Kidney (tissue), 13 donors: ENCODE measurements at regions not wholly inside any gene's neighbourhood (a gene's known extent, or its start where the extent isn't known, plus 50 kb on each side); places are given as distances from the start of the nearest gene placed in this dataset.

Source experiments
- DNase-seq, 5 donors: peaks; one replicate each; pipeline ENCODE4 v3.0.0-alpha.2; 2013 to 2020
- FAIRE-seq: peaks from 2 replicates; lab custom pipeline; 2012; peaks lifted over from hg19 to GRCh38; lab: Jason Lieb, UNC
- H3K27ac ChIP-seq, 2 donors: one replicate each; pipeline ENCODE4 v1.7.0; 2013; ENCODE audit warnings: low read depth in 2 of 2, low read length in 2 of 2, inconsistent platforms in 1 of 2
- H3K27me3 ChIP-seq: one replicate; pipeline ENCODE4 v1.7.1; 2013; ENCODE audit warnings: low read length, inconsistent platforms; ENCODE audit not compliant: control insufficient read depth, insufficient read depth
- H3K36me3 ChIP-seq, 3 donors: one replicate each; pipeline versions ENCODE4 v1.7.0 to v1.7.1; 2013; ENCODE audit warnings: low read length in 3 of 3, control low read depth in 1 of 3, inconsistent platforms in 1 of 3; ENCODE audit not compliant: insufficient read depth in 3 of 3, control insufficient read depth in 2 of 3
- H3K4me1 ChIP-seq, 3 donors: one replicate each; pipeline versions ENCODE4 v1.7.0 to v1.7.1; 2013; ENCODE audit warnings: low read length in 3 of 3, inconsistent platforms in 1 of 3, low read depth in 1 of 3; ENCODE audit not compliant: control insufficient read depth in 2 of 3, insufficient read depth in 2 of 3
- H3K4me3 ChIP-seq, 3 donors: one replicate each; pipeline versions ENCODE4 v1.7.0 to v1.8.1; 2013; ENCODE audit warnings: low read length in 3 of 3, control low read depth in 1 of 3, inconsistent platforms in 1 of 3
- H3K9ac ChIP-seq, 3 donors: one replicate each; pipeline versions ENCODE4 v1.7.0 to v1.7.1; 2013; ENCODE audit warnings: low read length in 3 of 3, control low read depth in 1 of 3, inconsistent platforms in 1 of 3
- H3K9me3 ChIP-seq, 3 donors: one replicate each; pipeline versions ENCODE4 v1.7.0 to v1.7.1; 2013; ENCODE audit warnings: low read length in 3 of 3, control low read depth in 1 of 3, inconsistent platforms in 1 of 3; ENCODE audit not compliant: control insufficient read depth in 2 of 3, insufficient read depth in 1 of 3
- CTCF ChIP-seq: IDR thresholded peaks from 3 replicates; pipeline ENCODE4 v1.5.1; 2012; ENCODE audit warnings: mild to moderate bottlenecking, moderate library complexity, borderline replicate concordance; ENCODE audit not compliant: insufficient read depth; ENCODE audit errors: extremely low read depth
- intact Hi-C: fragments of 100-400 bp; cut with DNase I; formaldehyde crosslinking; loops from one replicate; pipeline ENCODE4 v1.11.1; 2022
- donor health status: control.
- donor health status: control.
- donor health status: control.
- donor health status: control.
- donor health status: control.
- donor health status: DM: yes; HTN: yes; CAD: no.
- donor health status: Normal renal cell carcinoma (clear cell type).

GRCh38 chr12:67489007-67489406, 159.5 kb upstream of the DYRK2 start:
- Histone ChIP-seq H3K9ac (no peak overlapping the region), H3K4me1 (no peaks in the 10 kb centered on the region), H3K27me3 (no peaks in the 10 kb centered on the region), H3K36me3 (no peaks in the 10 kb centered on the region), H3K4me3 (no peak overlapping the region), H3K27ac (no peak overlapping the region), H3K9me3 (peaks cover 0 to 5% (median 0%) of the 10 kb centered on the region in 3 donors)
- DNase-seq (no peak), FAIRE-seq (no peak)
- intact Hi-C loops: no loop called here
- no peak for TF ChIP-seq CTCF

- intact Hi-C loops: no loop called here
- no peak for TF ChIP-seq CTCF
- no peak overlapping the region for H3K4me3 ChIP-seq
- no peak for DNase-seq
- H3K9me3 ChIP-seq: no peaks in the 10 kb centered on the region
- H3K9ac ChIP-seq: no peak overlapping the region
- H3K4me1 ChIP-seq: no peaks in the 10 kb centered on the region
- H3K36me3 ChIP-seq: no peaks in the 10 kb centered on the region
- no peaks in the 10 kb centered on the region for H3K27me3 ChIP-seq
- H3K27ac ChIP-seq: no peak overlapping the region
- FAIRE-seq: no peak
Observed at GRCh38 chr12:67496581-67496980, 152.0 kb upstream of the DYRK2 start.

- H3K4me1 ChIP-seq: no peaks in the 10 kb centered on the region
- H3K4me3 ChIP-seq: no peak overlapping the region
- DNase-seq: no peak
- FAIRE-seq: no peak
- no peaks in the 10 kb centered on the region for H3K27me3 ChIP-seq
- H3K9me3 ChIP-seq: no peaks in the 10 kb centered on the region
- no peak for TF ChIP-seq CTCF
- H3K9ac ChIP-seq: no peak overlapping the region
- no peak overlapping the region for H3K27ac ChIP-seq
- intact Hi-C loops: no loop called here
- H3K36me3 ChIP-seq: no peaks in the 10 kb centered on the region
Observed at GRCh38 chr12:67498991-67499390, 149.6 kb upstream of the DYRK2 start.

DNA sequence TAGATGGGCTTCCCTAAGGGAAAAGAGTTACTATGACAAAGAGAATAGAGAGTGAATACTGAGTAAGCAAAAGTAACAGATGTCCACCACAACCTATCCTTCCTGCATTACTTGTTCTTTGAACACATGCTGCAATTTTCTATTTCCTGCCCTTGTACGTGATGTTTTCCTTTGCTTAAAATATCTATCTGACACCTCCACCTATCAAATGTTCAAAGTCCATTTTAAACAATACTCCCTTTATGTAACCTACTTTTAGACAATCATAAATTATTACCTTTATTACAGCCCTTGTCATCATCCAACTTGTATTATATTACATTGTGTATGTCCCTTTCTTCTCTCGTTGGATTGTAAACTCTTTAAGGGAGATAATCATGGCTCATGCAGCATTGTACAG, 147.2 kb upstream of the DYRK2 start:
- H3K27ac ChIP-seq: no peak overlapping the region
- no peaks in the 10 kb centered on the region for H3K4me1 ChIP-seq
- intact Hi-C loops: no loop called here
- FAIRE-seq (no peak), DNase-seq (no peak)
- H3K9ac ChIP-seq: no peak overlapping the region
- H3K36me3 ChIP-seq: no peaks in the 10 kb centered on the region
- no peaks in the 10 kb centered on the region for H3K9me3 ChIP-seq
- no peak for TF ChIP-seq CTCF
- H3K27me3 ChIP-seq: no peaks in the 10 kb centered on the region
- H3K4me3 ChIP-seq: no peak overlapping the region
